ENCODE measurements at regions not wholly inside any gene's neighbourhood (a gene's known extent, or its start where the extent isn't known, plus 50 kb on each side); places are given as distances from the start of the nearest gene placed in this dataset.

DNA sequence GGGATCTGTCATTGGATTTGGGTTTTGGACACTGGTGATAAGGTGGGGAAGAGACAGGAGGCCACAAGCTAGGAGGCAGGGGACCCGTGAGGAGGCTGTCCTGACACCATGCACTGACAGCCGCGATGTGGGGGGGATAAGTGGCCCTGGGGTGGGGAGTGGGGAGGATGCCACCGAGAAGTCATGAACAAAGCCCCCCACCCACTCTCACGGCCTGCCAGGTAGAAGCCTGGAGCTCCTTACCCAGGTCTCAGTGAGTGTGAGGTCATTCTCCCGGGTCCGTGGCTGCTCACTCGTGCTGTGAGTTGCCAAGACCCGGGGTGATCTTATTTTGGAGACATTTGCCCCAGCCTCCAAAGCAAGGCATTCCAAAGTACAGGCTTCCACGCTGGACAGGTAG lies 165.9 kb upstream of the TNRC6C start:
- Histone ChIP-seq H3K4me1 (no peaks in the 10 kb centered on the region), H3K27ac (no peak overlapping the region), H3K27me3 (no peaks in the 10 kb centered on the region), H3K36me3 (no peaks in the 10 kb centered on the region), H3K4me3 (no peak overlapping the region), H3K9me3 (no peaks in the 10 kb centered on the region)
- TF ChIP-seq, protein P1, sequence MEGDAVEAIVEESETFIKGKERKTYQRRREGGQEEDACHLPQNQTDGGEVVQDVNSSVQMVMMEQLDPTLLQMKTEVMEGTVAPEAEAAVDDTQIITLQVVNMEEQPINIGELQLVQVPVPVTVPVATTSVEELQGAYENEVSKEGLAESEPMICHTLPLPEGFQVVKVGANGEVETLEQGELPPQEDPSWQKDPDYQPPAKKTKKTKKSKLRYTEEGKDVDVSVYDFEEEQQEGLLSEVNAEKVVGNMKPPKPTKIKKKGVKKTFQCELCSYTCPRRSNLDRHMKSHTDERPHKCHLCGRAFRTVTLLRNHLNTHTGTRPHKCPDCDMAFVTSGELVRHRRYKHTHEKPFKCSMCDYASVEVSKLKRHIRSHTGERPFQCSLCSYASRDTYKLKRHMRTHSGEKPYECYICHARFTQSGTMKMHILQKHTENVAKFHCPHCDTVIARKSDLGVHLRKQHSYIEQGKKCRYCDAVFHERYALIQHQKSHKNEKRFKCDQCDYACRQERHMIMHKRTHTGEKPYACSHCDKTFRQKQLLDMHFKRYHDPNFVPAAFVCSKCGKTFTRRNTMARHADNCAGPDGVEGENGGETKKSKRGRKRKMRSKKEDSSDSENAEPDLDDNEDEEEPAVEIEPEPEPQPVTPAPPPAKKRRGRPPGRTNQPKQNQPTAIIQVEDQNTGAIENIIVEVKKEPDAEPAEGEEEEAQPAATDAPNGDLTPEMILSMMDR (IDR thresholded peaks at IDR 0.05) = no peak
- DNase-seq (ENCODE audit: low spot score) = no peak

GRCh38 chr17:77793146-77793970 lies 165.1 kb upstream of the TNRC6C start:
- Histone ChIP-seq H3K27ac (no peak overlapping the region), H3K9me3 (no peaks in the 10 kb centered on the region), H3K36me3 (no peaks in the 10 kb centered on the region), H3K4me3 (no peak overlapping the region), H3K27me3 (no peaks in the 10 kb centered on the region), H3K4me1 (no peaks in the 10 kb centered on the region)
- TF ChIP-seq, protein P1 (IDR thresholded peaks at IDR 0.05) = no peak
- DNase-seq (ENCODE audit: low spot score) = no peak

DNA sequence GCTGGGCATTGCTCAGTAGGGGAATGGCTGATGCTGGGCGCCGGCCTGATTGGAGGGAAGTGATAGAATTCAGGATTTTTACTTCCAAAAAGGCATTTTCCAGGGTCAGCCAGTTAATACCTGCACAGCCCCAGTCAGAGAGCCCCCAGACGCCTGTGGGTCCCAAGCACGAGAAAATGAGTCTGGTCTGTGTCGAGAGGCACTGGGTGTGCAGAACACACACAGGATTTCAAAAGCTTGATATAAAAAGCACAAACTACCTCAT lies 164.6 kb upstream of the TNRC6C start:
- Histone ChIP-seq H3K9me3 (no peaks in the 10 kb centered on the region), H3K27me3 (no peaks in the 10 kb centered on the region), H3K36me3 (no peaks in the 10 kb centered on the region), H3K27ac (no peak overlapping the region), H3K4me3 (no peak overlapping the region), H3K4me1 (no peaks in the 10 kb centered on the region)
- no peak for DNase-seq (ENCODE audit: low spot score)
- TF ChIP-seq, protein P1 (IDR thresholded peaks at IDR 0.05) = no peak

- no peaks in the 10 kb centered on the region for H3K9me3 ChIP-seq
- no peaks in the 10 kb centered on the region for H3K27me3 ChIP-seq
- no peak overlapping the region for H3K4me3 ChIP-seq
- H3K4me1 ChIP-seq = no peaks in the 10 kb centered on the region
- TF ChIP-seq, protein P1 (IDR thresholded peaks at IDR 0.05) = no peak
- no peak for DNase-seq (ENCODE audit: low spot score)
- no peaks in the 10 kb centered on the region for H3K36me3 ChIP-seq
- no peak overlapping the region for H3K27ac ChIP-seq
Measured at GRCh38 chr17:77794846-77795245, 163.7 kb upstream of the TNRC6C start.

- no peak overlapping the region for H3K27ac ChIP-seq
- H3K4me3 ChIP-seq = no peak overlapping the region
- no peak for DNase-seq (ENCODE audit: low spot score)
- H3K36me3 ChIP-seq = no peaks in the 10 kb centered on the region
- H3K4me1 ChIP-seq = no peaks in the 10 kb centered on the region
- H3K9me3 ChIP-seq = no peaks in the 10 kb centered on the region
- H3K27me3 ChIP-seq = no peaks in the 10 kb centered on the region
- TF ChIP-seq, protein P1 (IDR thresholded peaks at IDR 0.05) = no peak
Measured at GRCh38 chr17:77795685-77796084, 162.8 kb upstream of the TNRC6C start.

Data from right atrium auricular region (tissue), 2 donors.